NAMALWA (cell line): ENCODE measurements at regions not wholly inside any gene's neighbourhood (a gene's known extent, or its start where the extent isn't known, plus 50 kb on each side); places are given as distances from the start of the nearest gene placed in this dataset.

ENCODE experiments used
- DNase-seq: peaks from one replicate; pipeline ENCODE4 v3.0.0-alpha.2; 2015; ENCODE audit warnings: low spot score

DNA sequence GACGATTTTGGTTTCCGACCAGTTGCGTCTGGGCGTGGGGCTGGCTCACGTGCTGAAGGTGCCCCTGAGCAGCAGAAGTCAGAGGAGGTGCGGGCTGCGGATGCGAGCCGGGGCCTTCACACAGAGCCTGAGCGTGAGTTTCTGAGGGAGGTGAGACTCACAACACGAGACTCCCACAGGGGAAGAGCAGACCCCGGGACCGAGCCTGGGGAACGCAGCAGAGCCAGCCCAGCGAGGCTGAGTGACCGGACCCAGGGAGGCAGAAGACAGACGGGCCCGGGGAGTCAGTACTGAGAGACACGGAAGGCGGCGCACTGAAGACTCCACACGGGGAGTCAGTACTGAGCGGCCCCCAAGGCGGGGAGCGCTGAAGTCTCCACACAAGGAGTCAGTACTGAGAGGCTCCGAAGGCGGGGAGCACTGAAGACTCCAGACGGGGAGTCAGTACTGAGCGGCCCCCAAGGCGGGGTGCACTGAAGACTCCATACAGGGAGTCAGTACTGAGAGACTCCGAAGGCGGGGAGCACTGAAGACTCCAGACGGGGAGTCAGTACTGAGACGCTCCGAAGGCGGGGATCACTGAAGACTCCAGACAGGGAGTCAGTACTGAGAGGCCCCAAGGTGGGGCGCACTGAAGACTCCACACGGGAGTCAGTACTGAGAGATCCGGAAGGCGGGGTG lies 77.8 kb downstream of the DLL1 start:
- DNase-seq = no peak

DNA sequence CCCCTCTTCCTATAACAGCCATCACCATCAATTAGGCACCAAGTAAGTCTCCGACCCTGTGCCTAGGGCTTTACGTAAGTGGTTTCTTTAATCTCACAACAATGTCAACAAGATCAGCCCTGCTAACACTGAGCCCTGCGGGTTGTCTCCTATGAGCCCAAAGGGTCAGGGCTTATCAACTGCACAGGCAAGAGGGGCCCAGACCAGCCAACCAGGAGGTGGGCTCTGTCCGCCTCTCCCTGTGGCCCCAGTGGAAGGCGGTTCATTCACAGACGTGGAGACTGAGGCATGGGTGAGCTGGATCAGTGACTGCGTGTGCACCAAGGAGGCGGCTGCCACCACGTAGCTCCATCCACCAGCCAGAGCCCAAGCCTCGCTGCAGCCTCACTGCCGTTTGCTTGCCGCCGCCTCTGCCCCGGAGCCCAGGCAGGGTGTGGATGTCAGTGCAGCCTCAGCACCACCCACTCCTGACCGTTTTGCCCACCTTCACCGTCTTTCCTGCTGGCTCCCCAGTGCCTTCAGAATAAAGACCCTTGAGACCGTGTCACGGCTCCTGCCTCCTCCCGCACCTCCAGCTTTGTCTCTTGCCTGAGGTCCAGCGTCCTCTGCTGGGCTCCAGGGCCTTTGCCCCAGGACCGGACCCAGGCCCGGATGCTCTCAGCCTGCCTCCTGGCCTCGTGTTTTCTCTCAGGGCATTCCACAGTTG lies 78.7 kb downstream of the DLL1 start:
- DNase-seq = no peak

DNA sequence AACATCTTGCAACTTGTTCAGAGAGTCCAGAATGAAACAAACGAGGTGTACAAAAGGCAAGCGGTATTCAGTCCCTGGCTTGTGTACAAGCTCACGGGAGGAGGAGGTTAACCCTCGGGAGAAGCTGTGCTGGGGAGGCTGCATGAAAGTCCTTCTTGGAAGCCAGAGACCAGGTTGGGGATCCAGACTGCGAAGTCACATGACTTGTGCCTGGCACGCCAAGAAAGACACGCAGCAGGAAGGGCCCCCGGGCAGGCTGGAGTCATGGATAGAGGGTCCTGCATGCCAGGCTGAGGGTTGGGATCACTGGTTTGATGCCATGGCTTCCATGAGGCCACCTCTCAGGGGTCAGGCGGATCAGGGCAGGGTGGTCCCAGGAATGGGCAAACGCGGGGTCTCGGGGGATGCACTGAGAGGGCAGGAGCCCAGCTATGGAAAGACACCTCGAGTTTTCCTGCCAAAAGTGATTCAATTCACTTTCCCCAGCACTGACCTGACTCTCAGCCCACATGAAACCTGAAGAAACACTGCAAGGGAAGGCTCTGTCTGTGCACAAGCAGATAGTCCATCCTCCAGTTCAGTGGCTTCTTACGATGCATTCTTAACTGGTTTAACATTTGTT lies 79.4 kb downstream of the DLL1 start:
- DNase-seq = no peak

DNA sequence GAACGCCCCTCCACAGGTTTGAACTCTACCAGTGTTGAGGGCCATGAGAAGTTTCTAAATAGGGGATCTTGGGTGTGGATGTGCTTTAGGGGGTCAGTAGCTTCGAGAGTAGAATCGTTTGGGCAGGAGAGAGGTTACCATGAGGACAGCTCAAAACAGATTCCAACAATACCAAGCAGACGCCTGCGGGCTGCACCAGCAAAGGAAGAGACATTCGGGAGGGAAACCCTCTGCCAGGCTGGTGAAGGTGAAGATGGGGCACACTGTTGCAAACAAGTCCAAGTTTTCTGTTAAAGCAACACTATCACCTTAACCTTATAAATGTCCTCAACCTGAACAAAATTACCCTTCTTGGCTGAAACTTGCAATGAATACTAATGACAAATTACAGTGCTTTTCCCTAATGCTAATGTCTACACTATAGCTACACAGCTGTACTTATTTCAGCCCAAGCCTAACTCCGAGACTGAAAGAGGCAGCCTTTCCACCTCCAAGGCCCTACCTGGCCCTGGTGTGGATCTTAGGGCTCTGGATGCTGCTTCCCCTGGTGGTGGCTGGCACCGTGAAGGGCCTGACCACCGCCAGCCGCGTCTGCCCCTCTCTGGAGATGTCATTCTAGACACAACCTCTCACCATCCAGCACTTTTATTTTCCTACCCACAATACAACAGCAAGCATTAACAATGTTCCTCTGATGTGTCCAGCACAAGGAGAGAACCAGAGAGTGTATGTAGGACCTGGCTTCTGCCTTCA lies 80.1 kb downstream of the DLL1 start:
- no peak for DNase-seq

DNA sequence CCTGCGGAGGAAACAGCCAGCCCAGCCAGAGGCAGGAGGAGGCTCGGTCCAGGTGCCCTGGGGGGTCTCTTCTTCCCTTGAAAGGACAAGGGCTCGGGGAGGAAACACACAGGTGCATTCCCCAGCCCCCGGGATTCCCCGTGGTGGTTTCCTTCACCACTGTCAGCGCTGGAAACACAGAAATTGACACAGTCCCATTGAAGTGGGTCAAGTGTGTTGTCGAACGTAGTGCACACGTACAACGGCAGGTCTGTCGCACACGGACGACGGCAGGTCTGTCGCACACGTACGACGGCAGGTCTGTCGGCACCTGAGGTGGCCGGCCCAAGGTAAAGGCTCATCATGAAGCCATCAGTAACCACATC lies 80.9 kb downstream of the DLL1 start:
- DNase-seq = no peak

DNA sequence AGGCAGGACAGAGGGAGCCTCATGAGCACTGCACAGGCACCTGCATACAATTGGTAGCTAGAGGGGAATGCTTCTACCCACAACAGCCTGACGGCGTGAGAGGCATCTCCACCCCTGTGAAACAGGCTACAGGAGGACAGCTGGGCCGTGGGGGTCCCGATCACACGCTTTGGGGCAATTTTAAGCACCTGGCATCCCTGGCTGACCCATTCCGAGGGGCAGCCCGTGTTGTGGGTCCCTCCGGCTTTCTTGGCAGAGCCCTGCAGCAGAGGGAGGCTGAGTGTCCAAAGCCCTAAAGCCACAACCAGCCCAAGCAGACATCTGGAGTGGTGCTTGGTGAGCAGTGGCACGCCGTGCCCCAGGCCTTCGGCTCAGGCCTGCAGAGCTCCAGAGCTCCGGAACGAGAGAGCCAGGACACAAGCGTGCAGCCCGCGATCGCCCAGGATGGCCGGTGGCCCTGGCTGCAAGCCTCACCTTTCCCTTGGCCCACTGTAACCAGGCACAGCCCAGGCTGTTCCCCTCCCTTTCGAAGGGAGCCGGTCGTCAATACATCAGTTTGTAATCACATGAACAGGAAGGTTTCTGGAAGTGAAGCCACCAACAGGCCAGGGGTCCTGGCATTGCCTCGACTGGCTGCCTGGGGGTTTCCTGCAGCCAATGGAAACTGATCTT lies 81.4 kb downstream of the DLL1 start:
- DNase-seq = no peak

DNA sequence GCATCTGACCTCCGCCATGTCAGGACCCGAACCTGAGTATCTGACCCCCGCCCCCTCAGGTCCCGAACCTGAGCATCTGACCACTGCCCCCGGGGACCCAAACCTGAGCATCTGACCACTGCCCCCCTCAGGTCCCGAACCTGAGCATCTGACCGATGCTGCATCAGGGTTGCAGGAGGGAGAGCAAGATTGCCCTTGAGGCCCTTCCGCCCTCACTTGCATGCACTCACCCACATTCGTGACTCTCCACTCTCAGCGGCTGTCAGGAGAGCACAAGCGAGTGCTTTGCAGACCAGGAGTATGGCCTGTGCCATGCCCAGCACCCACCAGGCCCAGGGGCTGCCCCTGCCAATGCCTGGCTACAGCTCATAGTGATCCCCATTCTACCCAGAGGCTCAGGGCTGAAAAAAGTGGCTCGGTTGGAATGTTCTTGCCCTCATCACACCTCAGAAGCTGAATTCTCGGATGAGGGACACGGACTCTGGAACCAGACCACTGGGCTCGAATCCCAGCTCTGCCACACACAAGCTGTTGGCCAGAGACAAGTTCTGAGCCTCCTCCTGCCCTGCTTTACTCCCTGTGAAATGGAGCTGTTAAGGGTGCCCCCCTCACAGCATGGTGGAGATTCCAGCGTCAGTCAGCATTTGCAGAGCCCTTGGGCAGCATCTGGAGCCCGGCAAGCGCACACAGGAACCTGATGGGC lies 82.1 kb downstream of the DLL1 start:
- DNase-seq = no peak

DNA sequence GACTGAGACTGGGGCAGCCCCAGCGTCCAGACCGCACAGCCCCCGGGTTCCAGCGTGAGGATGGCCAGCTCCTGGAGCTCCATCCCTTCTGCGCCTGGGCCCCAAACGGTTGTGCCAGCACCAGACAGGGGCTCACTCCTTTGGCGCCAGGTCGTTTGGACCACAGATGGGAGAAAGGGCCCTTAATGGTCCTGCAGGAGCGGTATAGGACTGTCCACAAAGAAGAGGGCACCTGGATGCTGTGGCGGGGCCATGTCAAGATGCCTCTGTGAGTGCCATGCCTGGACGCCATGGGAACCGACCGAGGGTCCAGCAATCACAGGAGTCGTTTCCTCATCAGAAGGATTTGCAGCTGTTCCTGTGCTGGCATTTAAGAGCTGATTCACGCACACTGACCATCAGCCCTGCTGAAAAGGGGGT lies 82.7 kb downstream of the DLL1 start:
- no peak for DNase-seq

DNA sequence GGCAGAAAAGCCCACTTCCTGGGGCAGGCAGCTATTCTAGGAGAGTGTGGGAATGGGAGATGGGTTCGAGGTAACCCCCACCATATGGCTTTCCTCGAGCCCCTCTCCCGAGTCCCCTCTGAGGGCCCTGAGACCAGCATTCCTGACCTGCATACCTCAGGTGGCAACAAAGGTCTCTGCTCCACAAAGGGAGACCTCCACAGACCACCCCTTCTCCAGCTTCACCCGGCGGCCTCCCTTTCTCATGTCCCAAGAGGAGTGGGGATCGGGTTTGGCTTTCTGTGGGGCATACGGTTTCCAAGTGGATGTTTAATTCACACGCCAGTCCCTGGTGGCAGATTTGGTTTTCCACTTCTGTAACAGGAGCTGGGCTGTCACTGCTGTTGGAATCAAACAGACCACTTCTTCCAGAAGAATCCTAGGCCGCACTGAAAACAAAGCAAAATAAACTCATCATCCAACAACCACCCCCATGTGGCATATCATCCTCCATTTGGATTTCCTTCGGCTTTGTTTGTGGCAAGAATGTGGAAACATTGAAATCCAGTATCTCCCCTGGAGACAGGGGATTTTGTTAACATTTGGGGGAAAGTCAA lies 83.2 kb downstream of the DLL1 start:
- DNase-seq = no peak

DNA sequence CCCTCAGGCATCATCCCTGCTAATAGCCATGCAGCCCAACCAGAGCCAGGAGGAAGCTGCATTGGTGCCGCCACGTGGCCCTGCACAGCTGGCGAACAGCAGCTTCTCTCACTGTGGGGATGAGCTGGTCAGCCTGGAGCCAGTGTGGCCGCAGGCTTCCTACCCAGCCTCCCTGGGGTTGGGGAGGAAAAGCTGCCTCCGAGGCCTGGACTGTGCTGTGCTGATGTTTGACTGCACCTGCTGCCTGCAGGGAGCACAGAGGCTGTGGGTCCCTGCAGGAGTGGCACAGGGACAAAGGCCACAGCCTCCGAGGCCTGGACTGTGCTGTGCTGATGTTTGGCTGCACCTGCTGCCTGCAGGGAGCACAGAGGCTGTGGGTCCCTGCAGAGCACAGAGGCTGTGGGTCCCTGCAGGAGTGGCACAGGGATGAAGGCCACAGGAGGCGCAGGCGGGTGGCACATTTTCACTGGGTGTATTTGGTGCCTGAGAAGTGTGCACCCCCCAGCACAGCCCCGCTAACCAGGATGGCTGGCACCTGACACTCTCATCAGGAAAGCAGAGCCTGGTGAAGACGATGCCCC lies 83.9 kb downstream of the DLL1 start:
- DNase-seq = no peak

DNA sequence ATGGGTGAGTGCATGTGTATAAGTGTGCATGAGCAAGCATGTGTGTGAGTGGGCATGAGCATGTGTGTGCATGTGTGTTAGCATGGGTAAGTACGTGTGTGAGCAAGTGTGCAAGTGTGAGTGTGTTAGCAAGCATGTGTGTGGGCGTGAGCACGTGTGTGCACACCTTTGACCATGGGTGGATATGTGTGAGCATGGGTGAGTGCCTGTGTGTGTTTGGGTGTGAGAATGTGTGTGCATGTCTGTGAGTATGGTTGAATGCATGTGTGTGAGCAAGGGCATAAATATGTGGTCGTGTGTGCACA lies 84.6 kb downstream of the DLL1 start:
- no peak for DNase-seq

DNA sequence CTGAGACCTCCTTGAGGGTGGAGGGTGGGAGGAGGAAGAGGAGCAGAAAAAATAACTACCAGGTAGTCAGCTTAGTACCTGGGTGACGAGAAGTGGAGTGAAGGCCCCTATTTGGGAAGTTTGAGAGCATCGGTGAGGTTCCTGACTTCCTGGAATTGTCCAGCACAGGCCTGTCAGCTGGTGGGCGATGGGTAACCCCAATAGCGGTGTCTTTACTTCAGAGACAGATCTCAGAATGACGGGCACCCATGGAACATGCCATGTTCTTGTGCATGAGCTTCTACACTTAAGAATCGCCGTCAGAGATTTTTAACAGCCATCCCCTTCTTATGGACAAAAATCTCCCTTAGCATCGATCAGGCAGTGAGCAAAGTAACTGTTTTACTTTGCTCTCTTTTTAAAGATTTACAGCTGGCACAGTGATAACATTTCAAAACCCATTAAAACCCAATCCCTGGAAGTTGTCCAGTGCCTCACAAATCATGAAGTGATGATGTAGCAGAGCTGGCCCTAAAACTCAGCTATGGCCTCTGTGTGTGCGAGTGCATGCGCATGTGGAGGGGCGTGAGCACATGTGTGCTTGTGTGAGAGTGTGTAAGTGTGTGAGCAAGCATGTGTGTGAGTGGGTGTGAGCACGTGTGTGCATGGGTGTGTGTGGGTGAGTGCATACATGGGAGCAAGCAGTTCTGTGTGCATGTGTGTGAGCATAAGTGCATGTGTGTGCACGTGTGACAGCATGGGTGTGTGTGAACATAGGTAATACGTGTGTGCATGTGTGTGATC lies 85.2 kb downstream of the DLL1 start:
- no peak for DNase-seq

DNA sequence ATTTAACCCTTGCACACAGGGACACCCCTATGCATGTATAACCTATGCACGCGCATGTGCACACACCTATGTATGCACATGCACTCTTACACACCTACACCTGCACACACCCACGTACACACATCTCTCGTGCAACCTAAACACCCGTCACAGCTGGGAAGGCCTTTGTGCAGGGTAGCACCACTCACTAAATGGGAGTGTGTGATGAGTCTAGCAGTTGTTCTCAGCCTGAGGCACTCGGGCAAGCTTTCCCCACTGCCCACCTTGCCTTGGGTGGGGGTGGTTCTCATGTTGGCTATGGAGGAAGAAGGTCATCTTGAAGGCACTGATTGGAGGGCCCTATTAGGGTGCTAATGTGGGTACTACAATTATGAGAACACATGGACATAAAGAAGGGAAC lies 85.8 kb downstream of the DLL1 start:
- DNase-seq = no peak

DNA sequence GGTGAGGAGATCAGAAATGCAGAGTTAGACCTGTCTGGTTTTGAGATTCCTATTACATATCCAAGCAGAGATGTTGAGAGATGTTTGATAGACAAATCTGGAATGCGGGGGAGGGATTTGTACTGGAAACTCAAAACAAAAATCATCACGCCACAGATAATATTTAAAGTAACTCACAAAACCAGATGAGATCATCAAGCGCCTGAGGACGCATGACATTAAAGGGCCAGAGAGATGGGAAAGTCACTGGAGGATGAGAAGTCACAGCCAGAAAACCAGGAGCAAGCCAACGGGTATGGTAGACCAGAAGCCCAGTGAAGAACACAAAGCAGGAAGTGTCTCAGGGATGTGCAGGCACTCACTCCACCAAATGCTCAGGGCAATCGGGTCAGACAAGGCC lies 87.7 kb downstream of the DLL1 start:
- no peak for DNase-seq

DNA sequence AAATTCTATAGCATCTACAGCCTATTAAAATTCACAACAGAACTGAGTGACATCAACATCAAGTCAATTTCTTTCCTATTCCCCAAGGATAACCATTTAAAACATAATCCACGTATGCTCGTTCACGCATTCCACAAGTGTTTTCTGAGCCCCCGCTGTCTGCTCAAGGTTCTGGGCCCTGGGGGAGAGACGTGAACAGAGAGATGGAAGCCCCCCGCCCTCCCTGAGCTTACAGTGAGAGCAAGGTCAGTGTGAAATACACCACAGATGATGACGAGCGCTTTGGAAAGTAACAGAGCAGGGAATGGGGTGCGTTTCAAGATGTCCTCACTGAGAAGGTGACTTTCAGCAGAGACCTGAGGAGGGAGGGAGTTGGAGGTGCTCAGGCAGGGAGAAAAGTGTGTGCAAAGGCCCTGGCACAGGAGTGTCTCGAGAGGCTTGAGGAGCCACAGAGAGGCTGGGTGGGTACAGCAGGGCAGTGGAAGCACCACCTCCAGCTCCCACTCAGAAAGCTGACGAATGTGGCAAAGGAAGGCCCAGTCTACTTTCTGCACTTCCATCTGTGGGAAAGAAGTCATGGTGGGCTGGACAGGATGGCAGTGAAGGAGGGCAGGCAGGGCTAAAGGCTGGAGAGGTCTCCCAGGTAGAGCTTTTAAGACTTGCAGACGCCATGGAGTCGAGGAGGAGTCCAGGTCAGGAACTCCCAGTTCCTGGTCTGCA lies 88.3 kb downstream of the DLL1 start:
- no peak for DNase-seq

DNA sequence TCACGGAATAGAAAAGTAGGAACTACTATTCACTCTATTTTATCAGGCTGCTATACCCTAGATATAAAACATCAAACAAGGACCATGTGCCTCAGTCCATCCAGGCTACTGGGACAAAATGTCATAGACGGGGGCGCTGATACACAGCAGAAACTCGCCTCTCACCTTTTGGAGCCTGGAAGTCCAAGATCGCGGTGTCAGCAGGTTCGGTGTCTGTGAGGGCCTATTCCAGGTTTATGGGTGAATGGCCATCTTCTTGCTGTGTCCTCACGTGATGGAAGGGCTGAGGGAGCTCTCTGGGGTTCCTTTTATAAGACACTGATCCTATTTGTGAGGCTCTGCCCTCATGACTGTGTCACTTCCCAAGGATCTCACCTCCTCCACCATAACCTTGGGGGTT lies 89.5 kb downstream of the DLL1 start:
- DNase-seq = no peak

DNA sequence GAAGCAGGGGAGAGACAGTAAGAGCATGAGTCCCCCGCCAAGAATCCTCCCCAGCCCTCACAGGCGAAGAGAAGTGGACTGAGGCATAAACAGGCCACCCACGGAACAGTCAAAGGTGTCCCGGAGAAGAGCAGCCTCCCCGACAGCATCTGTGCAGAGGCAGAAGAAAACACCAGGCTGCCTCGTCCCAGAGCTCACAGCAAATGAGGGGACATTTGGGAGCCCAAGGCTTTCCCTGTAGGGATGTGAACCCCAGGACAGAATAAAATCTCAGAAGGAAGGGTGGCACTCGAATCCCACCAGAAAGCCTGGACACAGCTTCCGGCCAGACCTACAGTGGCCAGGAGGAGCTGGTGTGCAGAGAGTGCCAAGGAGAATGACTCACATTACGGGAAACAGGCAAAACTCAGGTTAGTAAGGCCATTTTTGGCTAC lies 90.4 kb downstream of the DLL1 start:
- DNase-seq = no peak

DNA sequence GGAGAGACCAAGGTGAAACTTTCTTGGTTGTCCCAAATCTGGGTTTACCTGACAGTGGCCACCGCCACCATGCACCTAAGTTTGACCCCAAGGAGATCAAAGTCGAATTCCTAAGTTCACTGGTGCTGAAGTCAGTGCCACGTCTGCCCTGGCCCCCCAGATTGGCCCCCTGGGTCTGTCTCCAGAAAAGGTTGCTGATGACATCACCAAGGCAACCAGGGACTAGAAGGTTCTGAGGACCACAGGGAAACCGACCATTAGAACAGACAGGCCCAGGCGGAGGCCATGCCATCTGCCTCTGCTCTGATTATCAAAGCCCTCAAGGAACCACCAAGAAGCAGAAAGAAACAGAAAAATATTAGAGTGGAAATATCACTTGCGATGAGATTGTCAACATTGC lies 91.2 kb downstream of the DLL1 start:
- DNase-seq = no peak

DNA sequence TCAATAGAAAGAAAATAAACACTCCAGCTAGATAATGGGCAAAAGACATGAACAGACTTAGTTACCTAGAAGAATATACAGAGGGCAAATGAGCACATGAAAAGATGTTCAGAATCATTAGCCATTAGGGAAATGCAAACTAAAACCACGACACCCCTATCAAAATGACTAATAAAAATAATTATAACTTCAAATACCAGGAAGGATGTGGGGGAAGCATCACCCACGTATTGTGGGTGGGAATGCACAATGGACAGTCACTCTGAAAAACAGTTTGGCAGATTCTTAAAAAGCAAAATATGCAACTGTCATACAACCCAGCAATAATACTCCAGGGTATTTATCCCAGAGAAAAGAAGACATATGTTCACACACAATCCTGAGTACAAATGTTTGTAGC lies 92.6 kb downstream of the DLL1 start:
- no peak for DNase-seq
